ENCODE measurements at regions not wholly inside any gene's neighbourhood (a gene's known extent, or its start where the extent isn't known, plus 50 kb on each side); places are given as distances from the start of the nearest gene placed in this dataset.

GRCh38 chr7:69225259-69225943 lies 372.9 kb upstream of the AUTS2 start:
- Histone ChIP-seq H3K4me2 (ENCODE audit: extremely low read depth, insufficient read depth, low read length) (no peak overlapping the region), H3K4me1 (ENCODE audit: control insufficient read depth, extremely low read depth, insufficient read depth, low read length) (no peaks in the 10 kb centered on the region)

GRCh38 chr7:69228212-69228811 lies 370.0 kb upstream of the AUTS2 start:
- Histone ChIP-seq H3K4me2 (ENCODE audit: extremely low read depth, insufficient read depth, low read length) (no peak overlapping the region), H3K4me1 (ENCODE audit: control insufficient read depth, extremely low read depth, insufficient read depth, low read length) (no peaks in the 10 kb centered on the region), H3K9me3 (ENCODE audit: control insufficient read depth, insufficient read depth, low read depth, low read length) (no peaks in the 10 kb centered on the region), H2AFZ (ENCODE audit: low read length) (no peak overlapping the region), H3K27me3 (ENCODE audit: control insufficient read depth, insufficient read depth, low read length) (no peaks in the 10 kb centered on the region), H3K27ac (ENCODE audit: insufficient read depth, low read length) (no peak overlapping the region), H3K9ac (ENCODE audit: insufficient read depth, low read length) (no peak overlapping the region), H3K36me3 (ENCODE audit: control insufficient read depth, insufficient read depth, low read length) (no peaks in the 10 kb centered on the region), H4K20me1 (ENCODE audit: control insufficient read depth, extremely low read depth, insufficient read depth, low read length) (no peaks in the 10 kb centered on the region), H3K79me2 (ENCODE audit: control insufficient read depth, insufficient read depth, low read length) (no peaks in the 10 kb centered on the region), H3K4me3 (replicated peaks in 1 of 4; ENCODE audit: control extremely low read depth in 1 of 4, insufficient read depth in 1 of 4, low read depth in 3 of 4, low read length in 4 of 4) (no peak overlapping the region)
- DNase-seq (ENCODE audit: low read depth in 2 of 2), result no peak
- no peak for TF ChIP-seq CTCF (conservative IDR thresholded peaks at IDR 0.05 in 1 of 2, IDR thresholded peaks at IDR 0.05 in 1 of 2; ENCODE audit: low read depth in 1 of 2, low read length in 2 of 2)
- no peak for TF ChIP-seq EZH2 (IDR thresholded peaks at IDR 0.05; ENCODE audit: low read length, missing control alignments)

More at GRCh38 chr7:69225259-69225943, 372.9 kb upstream of the AUTS2 start:
- no peak overlapping the region for H3K9ac ChIP-seq (ENCODE audit: insufficient read depth, low read length)
- H3K27me3 ChIP-seq (ENCODE audit: control insufficient read depth, insufficient read depth, low read length), result no peaks in the 10 kb centered on the region
- H4K20me1 ChIP-seq (ENCODE audit: control insufficient read depth, extremely low read depth, insufficient read depth, low read length), result no peaks in the 10 kb centered on the region
- H3K79me2 ChIP-seq (ENCODE audit: control insufficient read depth, insufficient read depth, low read length), result no peaks in the 10 kb centered on the region
- DNase-seq (ENCODE audit: low read depth in 2 of 2), result peak in 1 of 2 donors; percentile 51
- no peaks in the 10 kb centered on the region for H3K9me3 ChIP-seq (ENCODE audit: control insufficient read depth, insufficient read depth, low read depth, low read length)
- no peak overlapping the region for H3K27ac ChIP-seq (ENCODE audit: insufficient read depth, low read length)
- H3K36me3 ChIP-seq (ENCODE audit: control insufficient read depth, insufficient read depth, low read length), result no peaks in the 10 kb centered on the region
- no peak overlapping the region for H2AFZ ChIP-seq (ENCODE audit: low read length)
- H3K4me3 ChIP-seq (replicated peaks in 1 of 4; ENCODE audit: control extremely low read depth in 1 of 4, insufficient read depth in 1 of 4, low read depth in 3 of 4, low read length in 4 of 4), result no peak overlapping the region
- no peak for TF ChIP-seq CTCF (conservative IDR thresholded peaks at IDR 0.05 in 1 of 2, IDR thresholded peaks at IDR 0.05 in 1 of 2; ENCODE audit: low read depth in 1 of 2, low read length in 2 of 2)

- H3K27me3 ChIP-seq (ENCODE audit: control insufficient read depth, insufficient read depth, low read length), result no peaks in the 10 kb centered on the region
- no peak overlapping the region for H3K9ac ChIP-seq (ENCODE audit: insufficient read depth, low read length)
- H3K4me2 ChIP-seq (ENCODE audit: extremely low read depth, insufficient read depth, low read length), result no peak overlapping the region
- H3K27ac ChIP-seq (ENCODE audit: insufficient read depth, low read length), result no peak overlapping the region
- no peaks in the 10 kb centered on the region for H3K4me1 ChIP-seq (ENCODE audit: control insufficient read depth, extremely low read depth, insufficient read depth, low read length)
- H2AFZ ChIP-seq (ENCODE audit: low read length), result no peak overlapping the region
- H3K36me3 ChIP-seq (ENCODE audit: control insufficient read depth, insufficient read depth, low read length), result no peaks in the 10 kb centered on the region
- no peaks in the 10 kb centered on the region for H3K79me2 ChIP-seq (ENCODE audit: control insufficient read depth, insufficient read depth, low read length)
- H3K4me3 ChIP-seq (replicated peaks in 1 of 4; ENCODE audit: control extremely low read depth in 1 of 4, insufficient read depth in 1 of 4, low read depth in 3 of 4, low read length in 4 of 4), result no peak overlapping the region
- no peak for TF ChIP-seq EZH2 (IDR thresholded peaks at IDR 0.05; ENCODE audit: low read length, missing control alignments)
- TF ChIP-seq CTCF (conservative IDR thresholded peaks at IDR 0.05 in 1 of 2, IDR thresholded peaks at IDR 0.05 in 1 of 2; ENCODE audit: low read depth in 1 of 2, low read length in 2 of 2), result no peak
- H3K9me3 ChIP-seq (ENCODE audit: control insufficient read depth, insufficient read depth, low read depth, low read length), result no peaks in the 10 kb centered on the region
- DNase-seq (ENCODE audit: low read depth in 2 of 2), result no peak
- no peaks in the 10 kb centered on the region for H4K20me1 ChIP-seq (ENCODE audit: control insufficient read depth, extremely low read depth, insufficient read depth, low read length)
Observed at GRCh38 chr7:69232445-69233376, 365.6 kb upstream of the AUTS2 start.

All from fibroblast of lung (primary cell).